ENCODE measurements at regions not wholly inside any gene's neighbourhood (a gene's known extent, or its start where the extent isn't known, plus 50 kb on each side); places are given as distances from the start of the nearest gene placed in this dataset.

- TF ChIP-seq STAT6 (CRISPR knock-in tag; conservative IDR thresholded peaks at IDR 0.05; ENCODE audit: low read depth) (no peak), EMX1 (CRISPR knock-in tag; IDR thresholded peaks at IDR 0.05) (no peak), IRF1 (CRISPR knock-in tag; IDR thresholded peaks at IDR 0.05) (no peak), USF1 (CRISPR knock-in tag; IDR thresholded peaks at IDR 0.05) (no peak), HMGA2 (CRISPR knock-in tag; IDR thresholded peaks at IDR 0.05) (no peak)
- ATAC-seq: no peak
- ChIA-PET CTCF (interaction anchor here (0.6 kb wide), 2 partner anchors 50 to 119 kb away, joined by 3 read pairs; no protein-coding TSS in a partner anchor), POLR2A (no interaction called here)
- Mint-ChIP-seq H3K27me3 (ENCODE audit: low read depth) (no peaks in the 10 kb centered on the region), H3K9me3 (no peaks in the 10 kb centered on the region), H3K4me1 (peaks cover 16% of the 10 kb centered on the region), H3K4me3 (no peak overlapping the region), H3K27ac (no peak overlapping the region), H3K36me3 (no peaks in the 10 kb centered on the region)
- DNase-seq (ENCODE audit: low spot score): no peak
Measured at GRCh38 chr5:167478188-167478587, 813.3 kb upstream of the WWC1 start.

- H3K9me3 Mint-ChIP-seq: no peaks in the 10 kb centered on the region
Measured at GRCh38 chr5:167479779-167480178, 811.7 kb upstream of the WWC1 start.

GRCh38 chr5:167481345-167481744, 810.1 kb upstream of the WWC1 start:
- Mint-ChIP-seq H3K9me3 (no peaks in the 10 kb centered on the region), H3K27ac (no peak overlapping the region), H3K4me1 (peaks cover 16% of the 10 kb centered on the region), H3K4me3 (no peak overlapping the region), H3K27me3 (ENCODE audit: low read depth) (no peaks in the 10 kb centered on the region), H3K36me3 (no peaks in the 10 kb centered on the region)
- CTCF ChIA-PET: no interaction called here
- DNase-seq (ENCODE audit: low spot score) (no peak), ATAC-seq (no peak)
- POLR2A ChIA-PET: no interaction called here
- no peak for TF ChIP-seq ESRRA (CRISPR knock-in tag; IDR thresholded peaks at IDR 0.05; ENCODE audit: borderline replicate concordance)

More at GRCh38 chr5:167479779-167480178, 811.7 kb upstream of the WWC1 start:
- no peak for ATAC-seq
- H3K27me3 Mint-ChIP-seq (ENCODE audit: low read depth): no peaks in the 10 kb centered on the region
- ChIA-PET CTCF (no interaction called here), POLR2A (no interaction called here)
- peaks cover 16% of the 10 kb centered on the region for H3K4me1 Mint-ChIP-seq
- H3K27ac Mint-ChIP-seq: no peak overlapping the region
- no peaks in the 10 kb centered on the region for H3K36me3 Mint-ChIP-seq
- no peak for TF ChIP-seq AFF4 (CRISPR knock-in tag; IDR thresholded peaks at IDR 0.05; ENCODE audit: borderline replicate concordance)
- no peak for DNase-seq (ENCODE audit: low spot score)
- H3K4me3 Mint-ChIP-seq: no peak overlapping the region

- no peaks in the 10 kb centered on the region for H3K9me3 Mint-ChIP-seq
- H3K4me3 Mint-ChIP-seq: no peak overlapping the region
- peaks cover 15% of the 10 kb centered on the region for H3K4me1 Mint-ChIP-seq
- TF ChIP-seq ZNF317 (CRISPR knock-in tag; IDR thresholded peaks at IDR 0.05; ENCODE audit: borderline replicate concordance, low read depth) (no peak), E2F1 (CRISPR knock-in tag; IDR thresholded peaks at IDR 0.05) (no peak), TEAD1 (CRISPR knock-in tag; IDR thresholded peaks at IDR 0.05) (no peak), NR2C2 (CRISPR knock-in tag; IDR thresholded peaks at IDR 0.05) (no peak), RELA (CRISPR knock-in tag; IDR thresholded peaks at IDR 0.05; ENCODE audit: borderline replicate concordance) (no peak), FOXJ3 (CRISPR knock-in tag; IDR thresholded peaks at IDR 0.05; ENCODE audit: borderline replicate concordance) (no peak)
- no peak overlapping the region for H3K27ac Mint-ChIP-seq
- ChIA-PET CTCF (no interaction called here), POLR2A (no interaction called here)
- H3K36me3 Mint-ChIP-seq: no peaks in the 10 kb centered on the region
- DNase-seq (ENCODE audit: low spot score) (no peak), ATAC-seq (no peak)
- no peaks in the 10 kb centered on the region for H3K27me3 Mint-ChIP-seq (ENCODE audit: low read depth)
Measured at GRCh38 chr5:167482555-167482954, 808.9 kb upstream of the WWC1 start.
